ENCODE measurements at regions not wholly inside any gene's neighbourhood (a gene's known extent, or its start where the extent isn't known, plus 50 kb on each side); places are given as distances from the start of the nearest gene placed in this dataset.

DNA sequence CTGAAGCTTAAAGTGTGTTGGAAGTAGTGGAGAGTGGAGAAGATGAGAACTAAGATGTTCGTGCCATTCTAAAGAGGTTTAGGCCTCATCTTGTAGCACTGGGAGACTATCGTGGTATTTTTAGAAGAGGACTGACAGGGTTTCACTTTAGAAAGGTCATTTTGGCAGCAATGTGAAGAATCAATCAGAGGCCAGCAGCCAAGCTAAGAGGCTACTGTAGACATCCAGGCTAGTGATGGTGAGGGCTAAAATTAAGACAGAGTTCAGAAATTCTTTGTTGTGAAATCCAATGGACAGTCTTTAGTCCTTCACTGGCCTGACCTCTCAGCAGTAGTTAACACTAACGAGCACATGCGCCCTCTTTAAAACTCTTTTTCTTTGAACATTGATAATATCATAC lies 288.2 kb downstream of the TBL1XR1 start:
- no peak for TF ChIP-seq CTCF (conservative IDR thresholded peaks at IDR 0.05; ENCODE audit: low read length)
- TF ChIP-seq EZH2phosphoT487 (IDR thresholded peaks at IDR 0.05; ENCODE audit: borderline replicate concordance, low read depth, low read length), result no peak
